Dermis microvascular lymphatic vessel endothelial cell (primary cell): ENCODE measurements at regions not wholly inside any gene's neighbourhood (a gene's known extent, or its start where the extent isn't known, plus 50 kb on each side); places are given as distances from the start of the nearest gene placed in this dataset.
"Not testable (repeated sequence)": the region's sequence is repeated elsewhere in the genome, so short reads cannot be mapped to it uniquely, and the experiment has no call there.

ENCODE experiments used
- DNase-seq, 2 donors: peaks; one replicate each; pipeline versions ENCODE4 v3.0.0 to v3.0.0-alpha.2; 2010; ENCODE audit warnings: low read depth in 2 of 2

GRCh38 chr4:3380336-3380735, 61.4 kb upstream of the HGFAC start:
- not testable (repeated sequence) for DNase-seq

GRCh38 chr4:3381208-3381607, 60.6 kb upstream of the HGFAC start:
- not testable (repeated sequence) for DNase-seq

- DNase-seq, result no peak
Observed at GRCh38 chr4:3382251-3382650, 59.5 kb upstream of the HGFAC start.

- no peak for DNase-seq
Observed at GRCh38 chr4:3384391-3384770, 57.4 kb upstream of the HGFAC start.

- peak in 1 of 2 donors; percentile 33 for DNase-seq
Observed at GRCh38 chr4:3384771-3385710, 56.7 kb upstream of the HGFAC start.

GRCh38 chr4:3385711-3386420, 55.9 kb upstream of the HGFAC start:
- DNase-seq, result no peak

- no peak for DNase-seq
Observed at GRCh38 chr4:3386526-3386925, 55.2 kb upstream of the HGFAC start.

GRCh38 chr4:3387154-3387942, 54.4 kb upstream of the HGFAC start:
- no peak for DNase-seq

GRCh38 chr4:3387943-3388361, 53.8 kb upstream of the HGFAC start:
- peak in 1 of 2 donors; percentile 59 for DNase-seq

GRCh38 chr4:3388471-3389232, 53.1 kb upstream of the HGFAC start:
- DNase-seq, result peak in 1 of 2 donors; percentile 37

- no peak for DNase-seq
Observed at GRCh38 chr4:3389233-3390215, 52.2 kb upstream of the HGFAC start.

- DNase-seq, result peak; percentile 23 to 33
Observed at GRCh38 chr4:3390288-3390811, 51.4 kb upstream of the HGFAC start.

GRCh38 chr4:3391422-3391821, 50.3 kb upstream of the HGFAC start:
- no peak for DNase-seq
